IMR-90 (cell line): ENCODE measurements at regions not wholly inside any gene's neighbourhood (a gene's known extent, or its start where the extent isn't known, plus 50 kb on each side); places are given as distances from the start of the nearest gene placed in this dataset.

Source experiments
- ATAC-seq: fragments of 200-7000 bp; cut with Tn5 transposase; 2 replicates; pipeline ENCODE4 v1.9.1; 2020; ENCODE audit warnings: low read depth, mild to moderate bottlenecking, moderate library complexity
- BruUV-seq: library from RNA; stranded (reverse); fragments of 400-500 nt; replicated peaks from 2 replicates; lab custom pipeline; 2021; lab: Mats Ljungman, UMichigan
- CTCF ChIA-PET: fragments of 300-600 bp; formaldehyde crosslinking; extraction: SDS; loops from one replicate; lab custom pipeline; 2021; ENCODE audit warnings: antibody characterized with exemption; lab: Yijun Ruan, JAX
- POLR2A ChIA-PET: fragments of 300-600 bp; sonication (Branson Sonifier 250); formaldehyde crosslinking; loops from one replicate; lab custom pipeline; 2022; ENCODE audit warnings: antibody characterized with exemption; ENCODE audit not compliant: unreplicated experiment; lab: Charles Lee
- DNase-seq: peaks from one replicate; pipeline ENCODE4 v3.0.0; 2013
- H2AFZ ChIP-seq: replicated peaks from 2 replicates; pipeline ENCODE3; 2013; ENCODE audit warnings: low read length, mild to moderate bottlenecking; ENCODE audit not compliant: poor library complexity
- H2AK5ac ChIP-seq: 2 replicates; pipeline ENCODE4 v1.6.1; 2013; ENCODE audit warnings: low read depth, low read length, inconsistent platforms
- H2AK9ac ChIP-seq: replicated peaks from 2 replicates; pipeline ENCODE3; 2013; ENCODE audit warnings: mild to moderate bottlenecking, low read depth, low read length, moderate library complexity; ENCODE audit not compliant: poor library complexity
- H2BK120ac ChIP-seq: 2 replicates; pipeline ENCODE4 v1.6.1; 2013; ENCODE audit warnings: low read depth, low read length, inconsistent platforms
- H2BK15ac ChIP-seq: 3 replicates; pipeline ENCODE4 v1.6.1; 2013; ENCODE audit warnings: low read depth, low read length, inconsistent platforms
- H2BK20ac ChIP-seq: 2 replicates; pipeline ENCODE4 v1.6.1; 2013; ENCODE audit warnings: low read depth, mild to moderate bottlenecking, inconsistent platforms, low read length, moderate library complexity
- H2BK5ac ChIP-seq: 2 replicates; pipeline ENCODE4 v1.6.1; 2013; ENCODE audit warnings: mild to moderate bottlenecking, low read depth, low read length, inconsistent platforms; ENCODE audit not compliant: poor library complexity, severe bottlenecking
- H3K14ac ChIP-seq: replicated peaks from 2 replicates; pipeline ENCODE4 v1.6.1; 2013; ENCODE audit warnings: low read depth, low read length, inconsistent platforms
- H3K18ac ChIP-seq: 2 replicates; pipeline ENCODE4 v1.6.1; 2013; ENCODE audit warnings: low read depth, low read length, control low read depth
- H3K23ac ChIP-seq: 2 replicates; pipeline ENCODE4 v1.6.1; 2013; ENCODE audit warnings: low read depth, low read length, inconsistent platforms
- H3K27ac ChIP-seq: 2 replicates; pipeline ENCODE4 v1.5.1; 2013; ENCODE audit warnings: mild to moderate bottlenecking, control low read depth, low read length; ENCODE audit not compliant: insufficient read depth
- H3K27me3 ChIP-seq: 2 replicates; pipeline ENCODE4 v1.6.1; 2013; ENCODE audit warnings: low read length; ENCODE audit not compliant: control insufficient read depth, insufficient read depth
- H3K36me3 ChIP-seq: 2 replicates; pipeline ENCODE4 v1.6.1; 2013; ENCODE audit warnings: low read length, mixed read lengths; ENCODE audit not compliant: control insufficient read depth, insufficient read depth
- H3K4ac ChIP-seq: 2 replicates; pipeline ENCODE4 v1.6.1; 2013; ENCODE audit warnings: low read depth, low read length, inconsistent platforms
- H3K4me1 ChIP-seq: 2 replicates; pipeline ENCODE4 v1.6.1; 2013; ENCODE audit warnings: low read length, mixed read lengths; ENCODE audit not compliant: control insufficient read depth, insufficient read depth
- H3K4me2 ChIP-seq: 2 replicates; pipeline ENCODE4 v1.6.1; 2013; ENCODE audit warnings: low read depth, mild to moderate bottlenecking, control low read depth, low read length, moderate library complexity
- H3K4me3 ChIP-seq: 2 replicates; pipeline ENCODE4 v1.5.1; 2013; ENCODE audit warnings: low read depth, mild to moderate bottlenecking, control low read depth, low read length, moderate library complexity; ENCODE audit not compliant: insufficient read depth
- H3K56ac ChIP-seq: 2 replicates; pipeline ENCODE4 v1.6.1; 2013; ENCODE audit warnings: low read length, inconsistent platforms; ENCODE audit not compliant: insufficient read depth; ENCODE audit errors: extremely low read depth
- H3K79me1 ChIP-seq, 2 experiments: 2 replicates each; pipeline ENCODE4 v1.6.1; 2013; ENCODE audit warnings: low read length in 2 of 2, inconsistent platforms in 1 of 2, low read depth in 1 of 2
- H3K9ac ChIP-seq: 2 replicates; pipeline ENCODE4 v1.6.1; 2013; ENCODE audit warnings: low read depth, low read length, control low read depth
- H3K9me1 ChIP-seq: 2 replicates; pipeline ENCODE4 v1.6.1; 2013; ENCODE audit warnings: low read length, inconsistent platforms; ENCODE audit not compliant: insufficient read depth
- H3K9me3 ChIP-seq: 2 replicates; pipeline ENCODE4 v1.6.1; 2013; ENCODE audit warnings: low read length; ENCODE audit not compliant: control insufficient read depth, insufficient read depth
- H4K20me1 ChIP-seq: 2 replicates; pipeline ENCODE4 v1.6.1; 2013; ENCODE audit warnings: low read length, inconsistent platforms; ENCODE audit not compliant: insufficient read depth
- H4K5ac ChIP-seq: 2 replicates; pipeline ENCODE4 v1.6.1; 2013; ENCODE audit warnings: mild to moderate bottlenecking, low read depth, low read length, control low read depth
- H4K8ac ChIP-seq, 2 experiments: 2 replicates each; pipeline ENCODE4 v1.6.1; 2013; ENCODE audit warnings: low read depth in 2 of 2, low read length in 2 of 2, control low read depth in 1 of 2, inconsistent platforms in 1 of 2
- H4K91ac ChIP-seq: 2 replicates; pipeline ENCODE4 v1.6.1; 2013; ENCODE audit warnings: low read depth, low read length, inconsistent platforms; ENCODE audit not compliant: insufficient read depth
- CEBPB ChIP-seq: IDR thresholded peaks from 2 replicates; pipeline ENCODE4 v1.6.1; 2012; ENCODE audit warnings: low read depth, low read length, improper control_type of control experiment
- CHD1 ChIP-seq: IDR thresholded peaks from 2 replicates; pipeline ENCODE4 v1.6.1; 2012; ENCODE audit warnings: low read depth, low read length, improper control_type of control experiment
- ELK1 ChIP-seq: fragments of 150-350 bp; IDR thresholded peaks from 2 replicates; pipeline ENCODE4 v1.6.1; 2016; ENCODE audit warnings: low read depth, mild to moderate bottlenecking, low read length, moderate library complexity, borderline replicate concordance
- MAFK ChIP-seq: IDR thresholded peaks from 2 replicates; pipeline ENCODE4 v1.6.1; 2012; ENCODE audit warnings: low read depth, low read length, improper control_type of control experiment
- MXI1 ChIP-seq: IDR thresholded peaks from 2 replicates; pipeline ENCODE4 v1.6.1; 2012; ENCODE audit warnings: low read depth, mild to moderate bottlenecking, low read length, moderate library complexity, borderline replicate concordance
- RCOR1 ChIP-seq: IDR thresholded peaks from 2 replicates; pipeline ENCODE4 v1.6.1; 2012; ENCODE audit warnings: mild to moderate bottlenecking, low read length, improper control_type of control experiment; ENCODE audit not compliant: insufficient replicate concordance
- SMC3 ChIP-seq: fragments of 150-350 bp; IDR thresholded peaks from 2 replicates; pipeline ENCODE4 v1.6.1; 2016; ENCODE audit warnings: low read depth, mild to moderate bottlenecking, antibody characterized with exemption, low read length, moderate library complexity
- WGBS, 2 experiments: methylation state at CpG; one replicate each; pipeline versions ENCODE4 v1.1.5 to v1.1.7; 2013; ENCODE audit warnings: missing lambda C conversion rate in 2 of 2; ENCODE audit not compliant: insufficient read length in 1 of 2; ENCODE audit errors: extremely low coverage in 2 of 2; 5-methylcytosine and 5-hydroxymethylcytosine counted together
- dilution Hi-C: fragments of 300-500 bp; cut with HindIII; formaldehyde crosslinking; loops from one replicate; pipeline ENCODE4 v1.14.3; 2018; ENCODE audit warnings: low sequenced_read_pairs; ENCODE audit not compliant: unreplicated experiment
- in situ Hi-C: fragments of 300-500 bp; cut with MboI; formaldehyde crosslinking; loops from 3 replicates; pipeline ENCODE4 v1.14.3; 2019; ENCODE audit warnings: low sequenced_read_pairs, inconsistent platforms, mixed read lengths
- intact Hi-C: fragments of 100-400 bp; cut with micrococcal nuclease; formaldehyde crosslinking; loops from 2 replicates; pipeline ENCODE4 v1.10.0; 2022
- TF ChIP-seq, protein P1 (sequence below): conservative IDR thresholded peaks from 2 replicates; pipeline ENCODE4 v1.5.1; 2012; ENCODE audit warnings: mild to moderate bottlenecking, low read depth, low read length, improper control_type of control experiment

GRCh38 chr16:64185954-64186353 is 935.9 kb downstream of the CDH11 start:
- no peak for TF ChIP-seq SMC3
- TF ChIP-seq, protein P1, sequence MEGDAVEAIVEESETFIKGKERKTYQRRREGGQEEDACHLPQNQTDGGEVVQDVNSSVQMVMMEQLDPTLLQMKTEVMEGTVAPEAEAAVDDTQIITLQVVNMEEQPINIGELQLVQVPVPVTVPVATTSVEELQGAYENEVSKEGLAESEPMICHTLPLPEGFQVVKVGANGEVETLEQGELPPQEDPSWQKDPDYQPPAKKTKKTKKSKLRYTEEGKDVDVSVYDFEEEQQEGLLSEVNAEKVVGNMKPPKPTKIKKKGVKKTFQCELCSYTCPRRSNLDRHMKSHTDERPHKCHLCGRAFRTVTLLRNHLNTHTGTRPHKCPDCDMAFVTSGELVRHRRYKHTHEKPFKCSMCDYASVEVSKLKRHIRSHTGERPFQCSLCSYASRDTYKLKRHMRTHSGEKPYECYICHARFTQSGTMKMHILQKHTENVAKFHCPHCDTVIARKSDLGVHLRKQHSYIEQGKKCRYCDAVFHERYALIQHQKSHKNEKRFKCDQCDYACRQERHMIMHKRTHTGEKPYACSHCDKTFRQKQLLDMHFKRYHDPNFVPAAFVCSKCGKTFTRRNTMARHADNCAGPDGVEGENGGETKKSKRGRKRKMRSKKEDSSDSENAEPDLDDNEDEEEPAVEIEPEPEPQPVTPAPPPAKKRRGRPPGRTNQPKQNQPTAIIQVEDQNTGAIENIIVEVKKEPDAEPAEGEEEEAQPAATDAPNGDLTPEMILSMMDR = no peak
- TF ChIP-seq CHD1 = no peak
- TF ChIP-seq MAFK = no peak
- no peak for TF ChIP-seq RCOR1
- no peak for TF ChIP-seq CEBPB
- TF ChIP-seq MXI1 = no peak
- no peak for TF ChIP-seq ELK1
- Histone ChIP-seq H2BK5ac (no peak overlapping the region), H2BK20ac (no peak overlapping the region), H3K56ac (no peak overlapping the region), H3K4me2 (no peak overlapping the region), H2BK15ac (no peak overlapping the region), H4K5ac (no peak overlapping the region), H4K91ac (no peak overlapping the region), H3K9ac (no peak overlapping the region), H3K9me1 (no peaks in the 10 kb centered on the region), H2AFZ (no peak overlapping the region), H2BK120ac (no peak overlapping the region), H3K4ac (no peak overlapping the region), H2AK5ac (no peak overlapping the region), H3K79me1 (no peaks in the 10 kb centered on the region), H2AK9ac (no peak overlapping the region), H3K36me3 (no peaks in the 10 kb centered on the region), H3K18ac (no peak overlapping the region), H4K8ac (no peak overlapping the region), H3K27ac (no peak overlapping the region), H4K20me1 (no peaks in the 10 kb centered on the region), H3K4me1 (no peaks in the 10 kb centered on the region), H3K14ac (no peak overlapping the region), H3K4me3 (no peak overlapping the region), H3K9me3 (no peaks in the 10 kb centered on the region), H3K27me3 (no peaks in the 10 kb centered on the region), H3K23ac (no peak overlapping the region)
- BruUV-seq = no TSS peak
- in situ Hi-C loops (no loop called here), intact Hi-C loops (no loop called here), dilution Hi-C loops (no loop called here)
- no peak for ATAC-seq
- no peak for DNase-seq
- POLR2A ChIA-PET = no interaction called here
- CTCF ChIA-PET = no interaction called here
- WGBS, 2 experiments = no CpG with 5 or more reads among the region's 3 CpGs
